ENCODE measurements at regions not wholly inside any gene's neighbourhood (a gene's known extent, or its start where the extent isn't known, plus 50 kb on each side); places are given as distances from the start of the nearest gene placed in this dataset.

DNA sequence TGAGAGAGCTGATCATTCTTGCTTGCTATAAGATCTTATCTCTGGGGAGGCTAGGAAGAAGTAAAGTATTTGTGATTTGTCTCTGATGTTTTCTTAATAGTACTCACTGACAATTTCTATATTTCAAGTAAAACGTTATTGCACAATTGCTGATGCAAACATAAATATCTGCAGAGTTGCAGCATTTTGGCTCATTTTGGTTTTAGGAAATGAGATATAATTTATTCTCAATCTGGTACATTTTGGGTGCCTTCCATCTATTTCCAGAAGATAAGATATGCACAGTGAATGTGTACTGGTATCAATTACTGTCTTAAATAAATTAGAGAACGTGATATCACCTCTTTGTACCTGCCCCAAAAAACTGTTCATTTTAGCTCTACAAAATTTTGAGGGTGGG is 1431.5 kb downstream of the BRINP3 start:
- no peaks in the 10 kb centered on the region for H3K27me3 ChIP-seq (ENCODE audit: insufficient read depth, low read depth, low read length)
- H3K9me2 ChIP-seq (ENCODE audit: insufficient read depth, low read length), result no peaks in the 10 kb centered on the region
- H3K36me3 ChIP-seq (ENCODE audit: insufficient read depth, low read length), result no peaks in the 10 kb centered on the region
- no peaks in the 10 kb centered on the region for H3F3A ChIP-seq (ENCODE audit: insufficient read depth, low read length, poor library complexity, severe bottlenecking)
- no peaks in the 10 kb centered on the region for H3K79me2 ChIP-seq (replicated peaks; ENCODE audit: insufficient read depth, low read length)
- no peak overlapping the region for H2AFZ ChIP-seq (ENCODE audit: low read depth, low read length)
- H4K20me1 ChIP-seq (ENCODE audit: insufficient read depth), result no peaks in the 10 kb centered on the region
- no peak overlapping the region for H3K9ac ChIP-seq (ENCODE audit: low read length)
- H3K4me2 ChIP-seq (ENCODE audit: low read length), result no peak overlapping the region
- no peak overlapping the region for H3K27ac ChIP-seq (ENCODE audit: low read length)
- TF ChIP-seq RAD21 (conservative IDR thresholded peaks at IDR 0.05) (no peak), EP300 (conservative IDR thresholded peaks at IDR 0.05; ENCODE audit: poor library complexity, severe bottlenecking) (no peak), SMC3 (conservative IDR thresholded peaks at IDR 0.05; ENCODE audit: poor library complexity) (no peak), MXI1 (conservative IDR thresholded peaks at IDR 0.05; ENCODE audit: poor library complexity, severe bottlenecking) (no peak), EZH2 (IDR thresholded peaks at IDR 0.05; ENCODE audit: borderline replicate concordance, insufficient read depth, low read length, poor library complexity, severe bottlenecking) (no peak), POLR2AphosphoS5 (IDR thresholded peaks at IDR 0.05) (no peak), REST (IDR thresholded peaks at IDR 0.05; ENCODE audit: borderline replicate concordance) (no peak), TAF1 (IDR thresholded peaks at IDR 0.05; ENCODE audit: low read depth) (no peak)
- TF ChIP-seq, protein P1, sequence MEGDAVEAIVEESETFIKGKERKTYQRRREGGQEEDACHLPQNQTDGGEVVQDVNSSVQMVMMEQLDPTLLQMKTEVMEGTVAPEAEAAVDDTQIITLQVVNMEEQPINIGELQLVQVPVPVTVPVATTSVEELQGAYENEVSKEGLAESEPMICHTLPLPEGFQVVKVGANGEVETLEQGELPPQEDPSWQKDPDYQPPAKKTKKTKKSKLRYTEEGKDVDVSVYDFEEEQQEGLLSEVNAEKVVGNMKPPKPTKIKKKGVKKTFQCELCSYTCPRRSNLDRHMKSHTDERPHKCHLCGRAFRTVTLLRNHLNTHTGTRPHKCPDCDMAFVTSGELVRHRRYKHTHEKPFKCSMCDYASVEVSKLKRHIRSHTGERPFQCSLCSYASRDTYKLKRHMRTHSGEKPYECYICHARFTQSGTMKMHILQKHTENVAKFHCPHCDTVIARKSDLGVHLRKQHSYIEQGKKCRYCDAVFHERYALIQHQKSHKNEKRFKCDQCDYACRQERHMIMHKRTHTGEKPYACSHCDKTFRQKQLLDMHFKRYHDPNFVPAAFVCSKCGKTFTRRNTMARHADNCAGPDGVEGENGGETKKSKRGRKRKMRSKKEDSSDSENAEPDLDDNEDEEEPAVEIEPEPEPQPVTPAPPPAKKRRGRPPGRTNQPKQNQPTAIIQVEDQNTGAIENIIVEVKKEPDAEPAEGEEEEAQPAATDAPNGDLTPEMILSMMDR (IDR thresholded peaks at IDR 0.05; ENCODE audit: poor library complexity, severe bottlenecking), result no peak
- no peak overlapping the region for H3K4me3 ChIP-seq (ENCODE audit: low read length)
- H3K9me3 ChIP-seq (ENCODE audit: low read length), result no peaks in the 10 kb centered on the region

DNA sequence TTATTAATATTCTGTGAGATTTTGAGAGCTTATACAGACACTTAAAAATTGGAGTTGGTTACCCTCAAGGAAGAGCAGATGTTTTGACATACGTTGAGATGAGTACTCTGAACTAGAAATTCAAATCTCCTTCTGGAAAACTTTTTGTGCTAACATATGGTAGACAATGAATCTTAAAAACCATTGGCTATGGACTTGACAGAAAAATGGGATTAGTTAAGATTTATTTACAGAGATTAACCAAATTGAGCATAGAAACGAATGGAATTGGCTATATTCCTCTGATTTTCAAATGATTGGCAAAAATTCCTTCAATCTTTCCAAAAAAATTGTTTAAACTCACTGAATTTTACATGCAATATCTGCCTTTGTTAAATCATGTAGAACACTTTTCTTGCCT is 1392.9 kb downstream of the BRINP3 start:
- Histone ChIP-seq H3K9me2 (ENCODE audit: insufficient read depth, low read length) (no peaks in the 10 kb centered on the region), H3K4me2 (ENCODE audit: low read length) (no peak overlapping the region), H3K9me3 (ENCODE audit: low read length) (no peaks in the 10 kb centered on the region), H2AFZ (ENCODE audit: low read depth, low read length) (no peak overlapping the region), H3K27me3 (ENCODE audit: insufficient read depth, low read depth, low read length) (no peaks in the 10 kb centered on the region), H3K9ac (ENCODE audit: low read length) (no peak overlapping the region), H3K36me3 (ENCODE audit: insufficient read depth, low read length) (no peaks in the 10 kb centered on the region), H3K4me3 (ENCODE audit: low read length) (no peak overlapping the region), H3K79me2 (replicated peaks; ENCODE audit: insufficient read depth, low read length) (no peaks in the 10 kb centered on the region), H3F3A (ENCODE audit: insufficient read depth, low read length, poor library complexity, severe bottlenecking) (no peaks in the 10 kb centered on the region), H4K20me1 (ENCODE audit: insufficient read depth) (no peaks in the 10 kb centered on the region), H3K27ac (ENCODE audit: low read length) (no peak overlapping the region)
- TF ChIP-seq RAD21 (conservative IDR thresholded peaks at IDR 0.05) (no peak), TAF1 (IDR thresholded peaks at IDR 0.05; ENCODE audit: low read depth) (no peak), EZH2 (IDR thresholded peaks at IDR 0.05; ENCODE audit: borderline replicate concordance, insufficient read depth, low read length, poor library complexity, severe bottlenecking) (no peak), MXI1 (conservative IDR thresholded peaks at IDR 0.05; ENCODE audit: poor library complexity, severe bottlenecking) (no peak), POLR2AphosphoS5 (IDR thresholded peaks at IDR 0.05) (no peak), EP300 (conservative IDR thresholded peaks at IDR 0.05; ENCODE audit: poor library complexity, severe bottlenecking) (no peak), SMC3 (conservative IDR thresholded peaks at IDR 0.05; ENCODE audit: poor library complexity) (no peak), REST (IDR thresholded peaks at IDR 0.05; ENCODE audit: borderline replicate concordance) (no peak)
- TF ChIP-seq, protein P1 (IDR thresholded peaks at IDR 0.05; ENCODE audit: poor library complexity, severe bottlenecking), result no peak
